Breast epithelium (tissue), 3 donors: ENCODE measurements at regions not wholly inside any gene's neighbourhood (a gene's known extent, or its start where the extent isn't known, plus 50 kb on each side); places are given as distances from the start of the nearest gene placed in this dataset.

Source experiments
- POLR2A ChIP-seq: fragments of 450-650 bp; IDR thresholded peaks from one replicate; pipeline ENCODE4 v1.6.1; 2016; ENCODE audit warnings: antibody characterized with exemption, mild to moderate bottlenecking, moderate library complexity
- TF ChIP-seq, protein P1 (sequence below), 3 donors: fragments of 450-650 bp; IDR thresholded peaks; one replicate each; pipeline ENCODE4 v1.5.1; 2016 to 2017; ENCODE audit warnings: antibody characterized with exemption in 3 of 3, mild to moderate bottlenecking in 3 of 3, moderate library complexity in 3 of 3

GRCh38 chr15:68484220-68484619, 52.3 kb upstream of the ITGA11 start:
- TF ChIP-seq POLR2A, result no peak
- TF ChIP-seq, protein P1, sequence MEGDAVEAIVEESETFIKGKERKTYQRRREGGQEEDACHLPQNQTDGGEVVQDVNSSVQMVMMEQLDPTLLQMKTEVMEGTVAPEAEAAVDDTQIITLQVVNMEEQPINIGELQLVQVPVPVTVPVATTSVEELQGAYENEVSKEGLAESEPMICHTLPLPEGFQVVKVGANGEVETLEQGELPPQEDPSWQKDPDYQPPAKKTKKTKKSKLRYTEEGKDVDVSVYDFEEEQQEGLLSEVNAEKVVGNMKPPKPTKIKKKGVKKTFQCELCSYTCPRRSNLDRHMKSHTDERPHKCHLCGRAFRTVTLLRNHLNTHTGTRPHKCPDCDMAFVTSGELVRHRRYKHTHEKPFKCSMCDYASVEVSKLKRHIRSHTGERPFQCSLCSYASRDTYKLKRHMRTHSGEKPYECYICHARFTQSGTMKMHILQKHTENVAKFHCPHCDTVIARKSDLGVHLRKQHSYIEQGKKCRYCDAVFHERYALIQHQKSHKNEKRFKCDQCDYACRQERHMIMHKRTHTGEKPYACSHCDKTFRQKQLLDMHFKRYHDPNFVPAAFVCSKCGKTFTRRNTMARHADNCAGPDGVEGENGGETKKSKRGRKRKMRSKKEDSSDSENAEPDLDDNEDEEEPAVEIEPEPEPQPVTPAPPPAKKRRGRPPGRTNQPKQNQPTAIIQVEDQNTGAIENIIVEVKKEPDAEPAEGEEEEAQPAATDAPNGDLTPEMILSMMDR (IDR thresholded peaks at IDR 0.05), result no peak
